Osteoblast (primary cell): ENCODE measurements at regions not wholly inside any gene's neighbourhood (a gene's known extent, or its start where the extent isn't known, plus 50 kb on each side); places are given as distances from the start of the nearest gene placed in this dataset.

Experiments used
- DNase-seq: peaks from one replicate; pipeline ENCODE4 v3.0.0; 2011; ENCODE audit warnings: low spot score, mixed read lengths; ENCODE audit not compliant: insufficient read length; ENCODE audit errors: missing footprints
- H2AFZ ChIP-seq: 2 replicates; pipeline ENCODE4 v1.6.0; 2011; ENCODE audit warnings: mild to moderate bottlenecking, low read length
- H3K27ac ChIP-seq: 2 replicates; pipeline ENCODE4 v1.5.1; 2011; ENCODE audit warnings: mild to moderate bottlenecking, low read depth, low read length, moderate library complexity
- H3K27me3 ChIP-seq: 2 replicates; pipeline ENCODE4 v1.6.0; 2012; ENCODE audit warnings: mild to moderate bottlenecking, control low read depth, inconsistent platforms, low read length, moderate library complexity; ENCODE audit not compliant: insufficient read depth
- H3K36me3 ChIP-seq: 2 replicates; pipeline ENCODE4 v1.5.1; 2011; ENCODE audit warnings: mild to moderate bottlenecking, low read length, control low read depth, moderate library complexity; ENCODE audit not compliant: insufficient read depth
- H3K4me1 ChIP-seq: 2 replicates; pipeline ENCODE4 v1.5.1; 2011; ENCODE audit warnings: mild to moderate bottlenecking, low read length, control low read depth, moderate library complexity; ENCODE audit not compliant: insufficient read depth
- H3K4me2 ChIP-seq: 2 replicates; pipeline ENCODE4 v1.6.0; 2011; ENCODE audit warnings: mild to moderate bottlenecking, low read length; ENCODE audit not compliant: insufficient read depth
- H3K4me3 ChIP-seq: fragments of 200-600 bp; sonication (generic); 3 replicates; pipeline ENCODE4 v1.5.1; 2012; ENCODE audit warnings: mild to moderate bottlenecking, low read length, inconsistent platforms; ENCODE audit not compliant: insufficient read depth
- H3K79me2 ChIP-seq: 2 replicates; pipeline ENCODE4 v1.6.0; 2012; ENCODE audit warnings: mild to moderate bottlenecking, low read length, control low read depth, inconsistent platforms; ENCODE audit not compliant: insufficient read depth
- H3K9me3 ChIP-seq: 2 replicates; pipeline ENCODE4 v1.5.1; 2011; ENCODE audit warnings: low read depth, low read length, control low read depth
- H4K20me1 ChIP-seq: 2 replicates; pipeline ENCODE4 v1.6.0; 2012; ENCODE audit warnings: mild to moderate bottlenecking, low read length, control low read depth; ENCODE audit not compliant: insufficient read depth
- TF ChIP-seq, protein P1 (sequence below): IDR thresholded peaks from 2 replicates; pipeline ENCODE4 v1.5.1; 2011; ENCODE audit warnings: mild to moderate bottlenecking, low read depth, low read length, moderate library complexity; ENCODE audit errors: extremely low read depth

GRCh38 chrX:13900351-13900750 is 83.5 kb upstream of the GPM6B start:
- Histone ChIP-seq H3K4me2 (no peak overlapping the region), H3K4me1 (peaks cover 26% of the 10 kb centered on the region), H3K4me3 (no peak overlapping the region), H3K9me3 (no peaks in the 10 kb centered on the region), H3K79me2 (no peaks in the 10 kb centered on the region), H3K36me3 (no peaks in the 10 kb centered on the region), H2AFZ (no peak overlapping the region), H3K27ac (no peak overlapping the region), H3K27me3 (no peaks in the 10 kb centered on the region), H4K20me1 (no peaks in the 10 kb centered on the region)
- no peak for DNase-seq
- TF ChIP-seq, protein P1, sequence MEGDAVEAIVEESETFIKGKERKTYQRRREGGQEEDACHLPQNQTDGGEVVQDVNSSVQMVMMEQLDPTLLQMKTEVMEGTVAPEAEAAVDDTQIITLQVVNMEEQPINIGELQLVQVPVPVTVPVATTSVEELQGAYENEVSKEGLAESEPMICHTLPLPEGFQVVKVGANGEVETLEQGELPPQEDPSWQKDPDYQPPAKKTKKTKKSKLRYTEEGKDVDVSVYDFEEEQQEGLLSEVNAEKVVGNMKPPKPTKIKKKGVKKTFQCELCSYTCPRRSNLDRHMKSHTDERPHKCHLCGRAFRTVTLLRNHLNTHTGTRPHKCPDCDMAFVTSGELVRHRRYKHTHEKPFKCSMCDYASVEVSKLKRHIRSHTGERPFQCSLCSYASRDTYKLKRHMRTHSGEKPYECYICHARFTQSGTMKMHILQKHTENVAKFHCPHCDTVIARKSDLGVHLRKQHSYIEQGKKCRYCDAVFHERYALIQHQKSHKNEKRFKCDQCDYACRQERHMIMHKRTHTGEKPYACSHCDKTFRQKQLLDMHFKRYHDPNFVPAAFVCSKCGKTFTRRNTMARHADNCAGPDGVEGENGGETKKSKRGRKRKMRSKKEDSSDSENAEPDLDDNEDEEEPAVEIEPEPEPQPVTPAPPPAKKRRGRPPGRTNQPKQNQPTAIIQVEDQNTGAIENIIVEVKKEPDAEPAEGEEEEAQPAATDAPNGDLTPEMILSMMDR: no peak

DNA sequence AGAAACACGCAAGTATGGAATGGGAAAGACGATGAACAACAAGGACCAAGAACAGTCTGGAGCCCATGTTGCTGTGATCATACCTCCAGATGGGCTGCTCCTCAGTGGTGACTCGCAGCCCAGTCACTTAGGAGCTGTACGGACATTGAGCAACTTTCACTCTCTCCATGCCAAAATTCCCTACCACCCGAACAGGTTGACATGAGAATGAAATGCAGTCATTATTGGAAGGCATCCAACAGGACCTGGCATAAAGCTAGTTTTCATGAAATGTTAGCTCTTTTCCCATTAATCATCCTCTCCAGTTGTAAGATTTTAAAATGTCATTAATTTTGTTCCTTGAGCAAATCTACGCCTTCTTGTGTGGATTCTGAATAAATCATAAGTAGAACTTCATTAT is 82.7 kb upstream of the GPM6B start:
- no peaks in the 10 kb centered on the region for H3K27me3 ChIP-seq
- H3K27ac ChIP-seq: peak overlapping the region; percentile 66
- no peak for DNase-seq
- H2AFZ ChIP-seq: no peak overlapping the region
- H3K4me2 ChIP-seq: peak overlapping the region; percentile 23
- H4K20me1 ChIP-seq: no peaks in the 10 kb centered on the region
- H3K4me3 ChIP-seq: no peak overlapping the region
- no peaks in the 10 kb centered on the region for H3K36me3 ChIP-seq
- peaks cover 33% of the 10 kb centered on the region for H3K4me1 ChIP-seq
- TF ChIP-seq, protein P1: no peak
- H3K79me2 ChIP-seq: no peaks in the 10 kb centered on the region
- no peaks in the 10 kb centered on the region for H3K9me3 ChIP-seq

DNA sequence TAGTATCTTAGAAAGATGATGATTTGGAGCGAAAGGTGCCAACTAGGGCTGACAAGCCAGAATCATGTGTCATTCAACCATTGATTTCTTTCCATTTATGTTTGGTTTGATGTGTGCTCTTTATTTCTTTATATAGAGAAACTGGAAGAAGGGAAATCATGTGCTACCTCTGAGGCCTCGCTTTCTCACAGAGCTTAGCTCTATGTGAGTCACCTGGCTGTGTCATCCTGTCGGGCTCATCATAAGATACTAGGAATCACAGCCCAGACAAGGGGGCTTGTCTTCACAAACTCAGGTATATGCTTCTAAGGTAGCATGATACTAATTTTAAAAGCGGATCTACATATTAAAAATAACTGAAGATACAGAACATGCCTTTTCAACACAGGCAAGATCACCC is 81.7 kb upstream of the GPM6B start:
- Histone ChIP-seq H3K4me2 (no peak overlapping the region), H3K9me3 (no peaks in the 10 kb centered on the region), H4K20me1 (no peaks in the 10 kb centered on the region), H3K79me2 (no peaks in the 10 kb centered on the region), H3K4me3 (no peak overlapping the region), H3K36me3 (no peaks in the 10 kb centered on the region), H2AFZ (no peak overlapping the region), H3K4me1 (peaks cover 43% of the 10 kb centered on the region), H3K27me3 (no peaks in the 10 kb centered on the region), H3K27ac (peak overlapping the region; percentile 71)
- TF ChIP-seq, protein P1: no peak
- no peak for DNase-seq

DNA sequence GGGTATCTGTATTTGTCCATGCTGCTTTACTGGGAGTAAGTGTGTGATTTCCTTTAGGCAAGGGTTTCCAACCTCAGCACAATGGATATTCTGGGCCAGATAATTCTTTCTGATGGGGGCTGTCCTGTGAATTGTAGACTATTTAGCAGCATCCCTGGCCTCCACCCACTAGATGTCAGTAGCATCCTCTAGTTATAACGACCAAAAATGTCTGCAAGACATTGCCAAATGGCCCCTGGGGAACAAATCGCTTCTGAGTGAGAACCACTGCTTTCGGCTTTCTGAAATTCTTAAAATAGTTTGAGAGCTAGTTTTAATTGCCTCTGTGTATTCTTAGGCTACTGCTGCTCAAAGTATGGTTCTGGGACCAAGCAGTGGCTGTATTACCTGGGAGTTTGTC is 81.2 kb upstream of the GPM6B start:
- peaks cover 4% of the 10 kb centered on the region for H3K27me3 ChIP-seq
- H3K79me2 ChIP-seq: no peaks in the 10 kb centered on the region
- H4K20me1 ChIP-seq: no peaks in the 10 kb centered on the region
- H3K27ac ChIP-seq: peak overlapping the region; percentile 71
- no peak overlapping the region for H3K4me3 ChIP-seq
- H3K9me3 ChIP-seq: no peaks in the 10 kb centered on the region
- no peak for DNase-seq
- peaks cover 47% of the 10 kb centered on the region for H3K4me1 ChIP-seq
- H3K4me2 ChIP-seq: no peak overlapping the region
- H3K36me3 ChIP-seq: no peaks in the 10 kb centered on the region
- no peak overlapping the region for H2AFZ ChIP-seq
- TF ChIP-seq, protein P1: peak; percentile 53
